HUDEP-2 (cell line): ENCODE measurements at regions not wholly inside any gene's neighbourhood (a gene's known extent, or its start where the extent isn't known, plus 50 kb on each side); places are given as distances from the start of the nearest gene placed in this dataset.
"Not testable (repeated sequence)": the region's sequence is repeated elsewhere in the genome, so short reads cannot be mapped to it uniquely, and the experiment has no call there.

Source experiments
- DNase-seq, 76 experiments: peaks; one replicate each; lab custom pipeline; 2025; ENCODE audit not compliant: unreplicated experiment in 76 of 76; lab: John Stamatoyannopoulos, UW

DNA sequence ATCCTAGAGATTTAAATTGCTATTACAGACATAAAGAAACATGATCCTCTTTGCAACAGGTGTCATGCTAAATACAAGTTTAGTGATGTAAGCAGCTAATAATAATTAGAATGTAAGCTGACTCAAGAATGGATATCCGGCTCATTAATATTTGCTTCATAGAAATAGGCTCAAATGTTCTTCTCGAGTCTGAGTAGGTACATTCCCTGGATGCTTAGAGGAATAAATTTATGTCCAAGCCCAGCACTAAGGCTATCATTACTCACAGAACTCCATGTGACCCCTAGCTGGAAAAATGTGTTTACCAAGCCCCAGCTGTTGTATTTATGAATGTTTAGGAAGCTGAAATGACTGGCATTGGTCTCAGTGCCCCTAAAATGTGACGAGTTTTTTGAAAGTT lies 87.6 kb upstream of the TSPAN7 start:
- DNase-seq = no peak

DNA sequence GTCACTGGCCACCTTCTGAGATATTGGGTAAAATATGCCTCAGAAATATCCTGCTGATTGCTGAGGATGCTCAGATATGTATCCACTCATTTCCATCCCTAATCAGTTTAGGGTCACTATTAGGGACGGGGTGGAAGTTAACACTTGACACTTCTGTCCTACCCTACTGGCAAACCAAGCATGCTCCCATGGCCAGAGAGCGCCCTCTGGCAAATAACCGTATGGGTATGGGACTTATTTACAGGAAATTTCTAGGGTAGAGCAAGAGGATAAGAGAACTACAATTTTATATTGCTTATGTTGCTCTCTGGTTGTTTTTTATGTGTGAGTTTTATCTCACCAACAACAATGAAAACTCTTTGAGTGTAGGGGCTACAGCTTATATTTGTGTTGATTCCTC lies 86.8 kb upstream of the TSPAN7 start:
- no peak for DNase-seq

DNA sequence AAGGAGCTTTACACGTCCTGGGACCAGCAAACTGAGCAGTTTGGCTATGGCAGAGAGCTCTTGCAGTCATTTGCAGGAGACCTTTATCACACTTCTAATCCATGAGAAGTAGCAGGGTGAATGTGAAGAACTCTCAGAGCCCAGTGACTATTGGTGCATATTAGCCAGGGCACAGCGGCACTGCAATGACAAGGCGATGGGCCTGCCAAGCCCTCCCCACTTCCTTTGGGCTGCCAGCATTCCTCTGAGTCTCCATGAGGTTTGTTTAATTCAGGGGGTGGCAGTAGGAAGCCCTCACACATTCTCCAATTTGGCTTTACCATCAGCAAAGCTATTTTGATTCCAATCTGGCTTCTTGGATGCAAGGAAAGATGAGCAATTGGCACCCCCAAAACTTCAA lies 79.2 kb upstream of the TSPAN7 start:
- DNase-seq = no peak

GRCh38 chrX:38484607-38485498 lies 76.5 kb upstream of the TSPAN7 start:
- peak in 4 of 76 experiments; percentile 1 to 27 (median 14) for DNase-seq

GRCh38 chrX:38489341-38489740 lies 72.0 kb upstream of the TSPAN7 start:
- peak in 6 of 76 experiments; percentile 0 to 4 (median 1) for DNase-seq

- DNase-seq = peak in 18 of 76 experiments; percentile 0 to 24 (median 2)
These were observed 67.0 kb upstream of the TSPAN7 start for GRCh38 chrX:38494239-38494823.

DNA sequence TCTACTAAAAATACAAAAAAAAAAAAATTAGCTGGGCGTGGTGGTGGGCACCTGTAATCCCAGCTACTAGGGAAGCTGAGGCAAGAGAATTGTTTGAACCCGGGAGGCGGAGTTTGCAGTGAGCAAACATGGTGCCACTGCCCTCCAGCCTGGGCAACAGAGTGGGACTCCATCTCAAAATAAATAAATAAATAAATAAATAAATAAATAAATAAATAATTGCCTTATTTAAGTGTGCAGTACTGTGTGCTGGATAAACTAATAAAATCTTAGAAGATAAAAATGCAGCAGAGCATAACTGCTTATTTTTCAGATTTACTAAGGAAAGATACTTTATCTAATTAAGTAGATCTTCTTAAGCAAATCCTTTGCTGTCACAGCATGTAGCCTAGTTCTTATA lies 61.7 kb upstream of the TSPAN7 start:
- not testable (repeated sequence) for DNase-seq

DNA sequence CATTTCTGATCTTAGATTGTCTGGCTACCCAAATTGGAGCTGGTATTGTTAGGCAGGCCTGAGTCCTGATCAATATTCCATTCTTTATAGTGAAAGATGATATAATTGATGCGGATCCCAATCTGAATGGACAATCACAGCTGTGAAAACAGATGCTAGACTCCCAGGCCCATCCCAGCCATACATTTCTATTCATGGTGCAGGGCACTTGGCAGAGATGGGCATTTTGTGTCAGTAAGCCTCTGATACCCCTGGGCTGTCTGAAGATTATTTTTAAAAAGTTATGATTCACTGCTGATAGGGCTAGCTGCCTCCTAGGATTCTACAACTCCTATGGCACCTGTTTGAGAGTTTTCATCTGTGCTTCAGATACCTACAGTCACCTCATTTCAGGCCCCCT lies 61.2 kb upstream of the TSPAN7 start:
- no peak for DNase-seq

GRCh38 chrX:38500866-38501265 lies 60.5 kb upstream of the TSPAN7 start:
- DNase-seq = no peak

- DNase-seq = no peak
These were observed 55.8 kb upstream of the TSPAN7 start for GRCh38 chrX:38505583-38505982.
